ENCODE measurements at regions not wholly inside any gene's neighbourhood (a gene's known extent, or its start where the extent isn't known, plus 50 kb on each side); places are given as distances from the start of the nearest gene placed in this dataset.

DNA sequence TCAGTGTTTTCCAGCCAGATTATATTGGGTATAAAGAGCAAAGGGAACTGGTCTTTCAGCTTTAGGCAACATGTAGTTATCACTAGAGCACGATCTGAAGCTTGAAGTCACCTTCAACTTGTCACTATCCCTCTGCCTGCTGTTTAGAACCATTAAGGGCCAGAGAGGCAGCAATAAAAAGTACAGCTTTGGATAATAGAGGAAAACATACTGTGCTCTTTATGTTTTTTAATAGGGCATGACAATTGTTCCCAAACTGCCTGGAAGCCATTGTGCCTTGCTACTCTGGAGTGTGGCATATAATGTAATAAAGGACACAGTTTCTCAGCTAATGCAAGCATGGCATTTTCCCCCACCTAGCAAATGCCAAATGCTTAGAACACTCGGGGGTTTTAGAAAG lies 1912.0 kb upstream of the RAG2 start:
- TF ChIP-seq, protein P1, sequence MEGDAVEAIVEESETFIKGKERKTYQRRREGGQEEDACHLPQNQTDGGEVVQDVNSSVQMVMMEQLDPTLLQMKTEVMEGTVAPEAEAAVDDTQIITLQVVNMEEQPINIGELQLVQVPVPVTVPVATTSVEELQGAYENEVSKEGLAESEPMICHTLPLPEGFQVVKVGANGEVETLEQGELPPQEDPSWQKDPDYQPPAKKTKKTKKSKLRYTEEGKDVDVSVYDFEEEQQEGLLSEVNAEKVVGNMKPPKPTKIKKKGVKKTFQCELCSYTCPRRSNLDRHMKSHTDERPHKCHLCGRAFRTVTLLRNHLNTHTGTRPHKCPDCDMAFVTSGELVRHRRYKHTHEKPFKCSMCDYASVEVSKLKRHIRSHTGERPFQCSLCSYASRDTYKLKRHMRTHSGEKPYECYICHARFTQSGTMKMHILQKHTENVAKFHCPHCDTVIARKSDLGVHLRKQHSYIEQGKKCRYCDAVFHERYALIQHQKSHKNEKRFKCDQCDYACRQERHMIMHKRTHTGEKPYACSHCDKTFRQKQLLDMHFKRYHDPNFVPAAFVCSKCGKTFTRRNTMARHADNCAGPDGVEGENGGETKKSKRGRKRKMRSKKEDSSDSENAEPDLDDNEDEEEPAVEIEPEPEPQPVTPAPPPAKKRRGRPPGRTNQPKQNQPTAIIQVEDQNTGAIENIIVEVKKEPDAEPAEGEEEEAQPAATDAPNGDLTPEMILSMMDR (conservative IDR thresholded peaks at IDR 0.05; ENCODE audit: low read length), result no peak
- TF ChIP-seq EZH2phosphoT487 (IDR thresholded peaks at IDR 0.05; ENCODE audit: borderline replicate concordance, low read depth, low read length), result no peak

Measured in OCI-LY7 (cell line).